ENCODE measurements at regions not wholly inside any gene's neighbourhood (a gene's known extent, or its start where the extent isn't known, plus 50 kb on each side); places are given as distances from the start of the nearest gene placed in this dataset.

GRCh38 chr6:130771741-130772140 lies 55.5 kb upstream of the SMLR1 start:
- no peak for DNase-seq

DNA sequence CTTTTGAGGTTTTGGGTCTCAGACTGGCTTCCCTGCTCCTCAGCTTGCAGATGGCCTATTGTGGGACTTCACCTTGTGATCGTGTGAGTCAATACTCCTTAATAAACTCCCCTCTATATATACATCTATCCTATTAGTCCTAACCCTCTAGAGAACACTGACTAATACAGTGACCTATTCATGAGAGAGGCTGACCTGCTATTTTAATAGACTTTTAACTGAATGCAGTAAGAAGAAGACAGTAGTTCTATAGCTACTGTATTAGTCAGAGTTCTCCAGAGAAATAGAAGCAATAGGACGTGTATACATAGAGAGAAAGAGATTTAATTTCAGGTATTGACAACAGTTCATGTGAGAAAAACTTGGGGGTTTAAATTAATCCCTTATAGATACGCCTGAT lies 53.3 kb upstream of the SMLR1 start:
- DNase-seq, result no peak

- no peak for DNase-seq
Measured at GRCh38 chr6:130775411-130776012, 51.7 kb upstream of the SMLR1 start.

DNA sequence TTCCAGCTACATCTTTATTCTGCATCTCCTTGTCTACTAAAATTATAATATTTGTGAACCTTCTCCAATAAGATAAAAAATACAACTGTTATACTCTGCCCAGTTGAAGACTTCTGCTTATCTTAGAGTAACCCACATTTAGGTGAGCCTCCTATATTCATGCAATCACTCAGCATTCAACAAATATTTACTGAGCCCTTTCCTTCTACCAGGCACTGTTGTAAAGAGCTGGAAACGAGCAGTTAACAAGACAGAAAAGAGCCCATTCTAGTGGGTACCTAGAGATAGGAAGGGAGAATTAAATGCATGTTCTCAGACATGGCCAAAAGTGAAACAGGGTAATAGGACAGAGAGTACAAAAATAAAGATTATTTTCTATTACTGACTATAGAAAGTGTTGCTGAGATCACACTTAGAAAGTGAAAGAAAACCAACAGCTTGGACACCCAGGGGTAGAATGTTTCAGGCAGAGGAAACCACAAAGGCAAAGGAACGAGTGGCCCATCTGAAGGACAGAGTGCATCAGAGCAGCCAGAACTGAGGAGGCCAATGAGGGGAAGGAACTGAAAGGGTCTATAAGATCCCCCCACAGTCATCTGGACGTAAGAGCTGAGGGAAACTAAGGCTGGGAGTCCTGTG lies 50.8 kb upstream of the SMLR1 start:
- no peak for DNase-seq

Measured in DMS53 (cell line).